ENCODE measurements at regions not wholly inside any gene's neighbourhood (a gene's known extent, or its start where the extent isn't known, plus 50 kb on each side); places are given as distances from the start of the nearest gene placed in this dataset.

DNA sequence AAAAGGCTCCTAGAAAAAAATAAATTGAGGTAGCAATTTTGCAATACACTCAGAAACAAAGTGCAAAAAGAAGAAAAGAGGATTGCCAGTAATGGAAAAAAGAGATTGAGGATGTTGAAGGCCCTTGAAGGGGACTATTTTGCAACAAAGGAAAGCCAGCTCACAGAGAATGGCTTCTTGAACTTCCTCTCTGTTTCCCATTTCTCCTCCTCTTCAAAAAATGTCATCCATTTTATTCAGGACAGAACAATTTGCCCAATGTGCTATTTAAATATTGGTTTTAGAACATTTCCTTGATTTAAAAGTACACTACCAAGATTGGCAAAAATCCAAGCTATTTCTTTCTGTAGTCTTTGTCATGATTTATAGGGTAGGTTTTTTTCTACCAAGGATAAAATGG is 60.2 kb downstream of the GASK1B start:
- ChIA-PET SMC1A (ENCODE audit: uncharacterized antibody, unreplicated experiment) (interaction anchor here (1.3 kb wide), 1 partner anchor 11 kb away, joined by 3 read pairs; no protein-coding TSS in a partner anchor), CTCF (no interaction called here), RAD21 (ENCODE audit: unreplicated experiment) (no interaction called here), POLR2A (no interaction called here)
- no peak overlapping the region for H3K4me3 ChIP-seq
- no peaks in the 10 kb centered on the region for H3K79me2 ChIP-seq (ENCODE audit: control insufficient read depth, insufficient read depth, low read length)
- H3K9me3 ChIP-seq (replicated peaks; ENCODE audit: control insufficient read depth, insufficient read depth, low read length), result no peaks in the 10 kb centered on the region
- H3K36me3 ChIP-seq (ENCODE audit: control insufficient read depth in 2 of 2, insufficient read depth in 2 of 2, low read length in 1 of 2), result no peaks in the 10 kb centered on the region
- no peak overlapping the region for H3K4me2 ChIP-seq (ENCODE audit: control insufficient read depth, insufficient read depth)
- no peaks in the 10 kb centered on the region for H4K20me1 ChIP-seq (ENCODE audit: control insufficient read depth, insufficient read depth)
- FAIRE-seq, result no peak
- H3K27ac ChIP-seq (ENCODE audit: control insufficient read depth, insufficient read depth), result no peak overlapping the region
- H3K9ac ChIP-seq (ENCODE audit: control insufficient read depth, insufficient read depth, low read length), result no peak overlapping the region
- no peaks in the 10 kb centered on the region for H3K27me3 ChIP-seq (replicated peaks in 1 of 2; ENCODE audit: control insufficient read depth in 2 of 2, insufficient read depth in 2 of 2, low read length in 1 of 2)
- intact Hi-C loops (cut with micrococcal nuclease; ENCODE audit: unreplicated experiment) (no loop called here), in situ Hi-C loops (cut with MboI) (no loop called here)
- no TSS peak for BruUV-seq (replicated peaks)
- ATAC-seq, result no peak
- no peak for DNase-seq (ENCODE audit: low read depth, low spot score)
- TF ChIP-seq BHLHE40 (IDR thresholded peaks at IDR 0.05; ENCODE audit: borderline replicate concordance in 1 of 2, low read depth in 2 of 2, low read length in 1 of 2) (no peak), CBX3 (IDR thresholded peaks at IDR 0.05; ENCODE audit: borderline replicate concordance, low read depth) (no peak), CBX5 (IDR thresholded peaks at IDR 0.05; ENCODE audit: low read depth) (no peak), SREBF2 (IDR thresholded peaks at IDR 0.05; ENCODE audit: low read length) (no peak), POLR2A (IDR thresholded peaks at IDR 0.05; ENCODE audit: low read depth, low read length) (no peak), TAF1 (IDR thresholded peaks at IDR 0.05; ENCODE audit: borderline replicate concordance, low read depth, low read length) (no peak), SUZ12 (IDR thresholded peaks at IDR 0.05; ENCODE audit: unreplicated experiment) (no peak), IKZF2 (IDR thresholded peaks at IDR 0.05) (no peak), NBN (IDR thresholded peaks at IDR 0.05) (no peak), ZNF274 (IDR thresholded peaks at IDR 0.05; ENCODE audit: insufficient read depth, insufficient read length) (no peak), ELK1 (IDR thresholded peaks at IDR 0.05; ENCODE audit: low read depth, low read length) (no peak), SMARCA5 (IDR thresholded peaks at IDR 0.05) (no peak)
- H3K4me1 ChIP-seq (ENCODE audit: control insufficient read depth, insufficient read depth, low read length), result no peaks in the 10 kb centered on the region
- no peak overlapping the region for H2AFZ ChIP-seq (ENCODE audit: control insufficient read depth, low read depth, low read length)
